Thyroid gland (tissue), 4 donors: ENCODE measurements at regions not wholly inside any gene's neighbourhood (a gene's known extent, or its start where the extent isn't known, plus 50 kb on each side); places are given as distances from the start of the nearest gene placed in this dataset.

Experiments used
- POLR2A ChIP-seq, 2 donors: fragments of 450-650 bp; IDR thresholded peaks; one replicate each; pipeline ENCODE4 v1.6.1; 2017; ENCODE audit warnings: antibody characterized with exemption in 2 of 2, mild to moderate bottlenecking in 2 of 2, moderate library complexity in 1 of 2
- TF ChIP-seq, protein P1 (sequence below), 6 experiments: fragments of 200-600 bp in 3 of 6; fragments of 450-650 bp in 3 of 6; sonication (generic) in 3 of 6; IDR thresholded peaks; one replicate each; pipeline ENCODE4 v1.5.1; 2016 to 2019; ENCODE audit warnings: antibody characterized with exemption in 6 of 6, mild to moderate bottlenecking in 2 of 6, inconsistent platforms in 1 of 6, moderate library complexity in 1 of 6

DNA sequence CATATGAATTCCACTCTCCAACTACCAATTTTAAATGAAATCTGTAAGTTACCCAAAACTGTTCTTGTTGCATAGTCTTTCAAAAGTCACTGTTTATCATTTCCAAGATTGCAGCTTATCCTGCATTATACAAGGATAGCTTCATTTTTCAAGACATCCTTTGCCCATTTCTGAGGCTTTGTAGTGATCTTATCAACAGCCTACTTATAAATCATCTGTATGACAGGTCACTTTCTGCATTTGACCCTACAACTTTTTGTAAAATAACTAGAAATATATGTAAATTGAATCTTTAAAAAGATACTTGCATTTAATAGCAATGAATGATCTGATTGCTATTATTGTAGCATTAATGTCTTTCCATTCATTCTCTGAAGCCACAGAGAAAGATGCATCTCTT is 521.1 kb downstream of the UTRN start:
- no peak for TF ChIP-seq POLR2A (IDR thresholded peaks at IDR 0.05)
- TF ChIP-seq, protein P1, sequence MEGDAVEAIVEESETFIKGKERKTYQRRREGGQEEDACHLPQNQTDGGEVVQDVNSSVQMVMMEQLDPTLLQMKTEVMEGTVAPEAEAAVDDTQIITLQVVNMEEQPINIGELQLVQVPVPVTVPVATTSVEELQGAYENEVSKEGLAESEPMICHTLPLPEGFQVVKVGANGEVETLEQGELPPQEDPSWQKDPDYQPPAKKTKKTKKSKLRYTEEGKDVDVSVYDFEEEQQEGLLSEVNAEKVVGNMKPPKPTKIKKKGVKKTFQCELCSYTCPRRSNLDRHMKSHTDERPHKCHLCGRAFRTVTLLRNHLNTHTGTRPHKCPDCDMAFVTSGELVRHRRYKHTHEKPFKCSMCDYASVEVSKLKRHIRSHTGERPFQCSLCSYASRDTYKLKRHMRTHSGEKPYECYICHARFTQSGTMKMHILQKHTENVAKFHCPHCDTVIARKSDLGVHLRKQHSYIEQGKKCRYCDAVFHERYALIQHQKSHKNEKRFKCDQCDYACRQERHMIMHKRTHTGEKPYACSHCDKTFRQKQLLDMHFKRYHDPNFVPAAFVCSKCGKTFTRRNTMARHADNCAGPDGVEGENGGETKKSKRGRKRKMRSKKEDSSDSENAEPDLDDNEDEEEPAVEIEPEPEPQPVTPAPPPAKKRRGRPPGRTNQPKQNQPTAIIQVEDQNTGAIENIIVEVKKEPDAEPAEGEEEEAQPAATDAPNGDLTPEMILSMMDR (IDR thresholded peaks at IDR 0.05) = no peak
